H1 (cell line): ENCODE measurements at regions not wholly inside any gene's neighbourhood (a gene's known extent, or its start where the extent isn't known, plus 50 kb on each side); places are given as distances from the start of the nearest gene placed in this dataset.

Experiments used
- BACH1 ChIP-seq: IDR thresholded peaks from 2 replicates; pipeline ENCODE4 v1.6.1; 2012; ENCODE audit warnings: low read length, improper control_type of control experiment
- CHD2 ChIP-seq: IDR thresholded peaks from 2 replicates; pipeline ENCODE4 v1.6.1; 2012; ENCODE audit warnings: low read length, improper control_type of control experiment
- E2F6 ChIP-seq: IDR thresholded peaks from 2 replicates; pipeline ENCODE4 v1.6.1; 2012; ENCODE audit warnings: inconsistent platforms
- GABPA ChIP-seq: IDR thresholded peaks from 2 replicates; pipeline ENCODE4 v1.6.1; 2011; ENCODE audit warnings: mild to moderate bottlenecking, low read length, moderate library complexity, borderline replicate concordance; ENCODE audit not compliant: insufficient read depth
- MAFK ChIP-seq: IDR thresholded peaks from 2 replicates; pipeline ENCODE4 v1.6.1; 2012; ENCODE audit warnings: low read depth, mild to moderate bottlenecking, improper control_type of control experiment, low read length
- TEAD4 ChIP-seq: IDR thresholded peaks from 2 replicates; pipeline ENCODE4 v1.6.1; 2012; ENCODE audit warnings: low read depth, low read length, inconsistent platforms, mixed read lengths

- TF ChIP-seq E2F6: no peak
- no peak for TF ChIP-seq GABPA
- TF ChIP-seq BACH1: no peak
- TF ChIP-seq TEAD4: no peak
- TF ChIP-seq CHD2: no peak
- TF ChIP-seq MAFK: no peak
Measured at GRCh38 chr2:163471947-163472346, 263.9 kb downstream of the FIGN start (continued).
